Fibroblast of mammary gland (primary cell): ENCODE measurements at regions not wholly inside any gene's neighbourhood (a gene's known extent, or its start where the extent isn't known, plus 50 kb on each side); places are given as distances from the start of the nearest gene placed in this dataset.

Experiments
- DNase-seq: peaks from one replicate; pipeline ENCODE4 v3.0.0-alpha.2; 2010; ENCODE audit warnings: low read depth
- H3K4me3 ChIP-seq: 2 replicates; pipeline ENCODE4 v1.5.1; 2011; ENCODE audit warnings: low read depth, mild to moderate bottlenecking, low read length, moderate library complexity; ENCODE audit not compliant: control insufficient read depth
- TF ChIP-seq, protein P1 (sequence below): conservative IDR thresholded peaks from 2 replicates; pipeline ENCODE4 v1.5.1; 2011; ENCODE audit warnings: low read depth, low read length, inconsistent platforms; ENCODE audit not compliant: control insufficient read depth, insufficient read depth

DNA sequence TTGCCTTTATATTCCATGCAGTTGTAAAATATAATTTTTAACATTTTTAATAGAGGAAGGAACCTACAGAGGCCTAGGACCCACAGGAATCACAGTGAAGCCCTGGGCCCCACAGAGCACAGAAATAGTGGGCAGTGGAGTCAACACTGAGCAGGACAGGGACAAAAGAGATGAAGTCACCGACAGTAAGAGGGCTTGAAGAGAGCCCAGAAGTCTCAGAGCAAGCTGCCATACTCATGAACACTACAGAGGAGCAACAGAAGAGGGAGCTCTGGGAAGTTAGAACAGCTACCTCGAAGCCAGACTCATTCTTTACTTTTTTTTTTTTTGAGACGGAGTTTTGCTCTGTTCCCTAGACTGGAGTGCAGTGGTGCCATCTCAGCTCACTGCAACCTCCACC is 149.3 kb upstream of the TENM3 start:
- TF ChIP-seq, protein P1, sequence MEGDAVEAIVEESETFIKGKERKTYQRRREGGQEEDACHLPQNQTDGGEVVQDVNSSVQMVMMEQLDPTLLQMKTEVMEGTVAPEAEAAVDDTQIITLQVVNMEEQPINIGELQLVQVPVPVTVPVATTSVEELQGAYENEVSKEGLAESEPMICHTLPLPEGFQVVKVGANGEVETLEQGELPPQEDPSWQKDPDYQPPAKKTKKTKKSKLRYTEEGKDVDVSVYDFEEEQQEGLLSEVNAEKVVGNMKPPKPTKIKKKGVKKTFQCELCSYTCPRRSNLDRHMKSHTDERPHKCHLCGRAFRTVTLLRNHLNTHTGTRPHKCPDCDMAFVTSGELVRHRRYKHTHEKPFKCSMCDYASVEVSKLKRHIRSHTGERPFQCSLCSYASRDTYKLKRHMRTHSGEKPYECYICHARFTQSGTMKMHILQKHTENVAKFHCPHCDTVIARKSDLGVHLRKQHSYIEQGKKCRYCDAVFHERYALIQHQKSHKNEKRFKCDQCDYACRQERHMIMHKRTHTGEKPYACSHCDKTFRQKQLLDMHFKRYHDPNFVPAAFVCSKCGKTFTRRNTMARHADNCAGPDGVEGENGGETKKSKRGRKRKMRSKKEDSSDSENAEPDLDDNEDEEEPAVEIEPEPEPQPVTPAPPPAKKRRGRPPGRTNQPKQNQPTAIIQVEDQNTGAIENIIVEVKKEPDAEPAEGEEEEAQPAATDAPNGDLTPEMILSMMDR = no peak
- H3K4me3 ChIP-seq = no peak overlapping the region
- DNase-seq = no peak

- TF ChIP-seq, protein P1 = no peak
- H3K4me3 ChIP-seq = no peak overlapping the region
- DNase-seq = no peak
These were observed 141.6 kb upstream of the TENM3 start for GRCh38 chr4:182101618-182102017.

- no peak overlapping the region for H3K4me3 ChIP-seq
- no peak for DNase-seq
- TF ChIP-seq, protein P1 = no peak
These were observed 140.6 kb upstream of the TENM3 start for GRCh38 chr4:182102576-182102975.

DNA sequence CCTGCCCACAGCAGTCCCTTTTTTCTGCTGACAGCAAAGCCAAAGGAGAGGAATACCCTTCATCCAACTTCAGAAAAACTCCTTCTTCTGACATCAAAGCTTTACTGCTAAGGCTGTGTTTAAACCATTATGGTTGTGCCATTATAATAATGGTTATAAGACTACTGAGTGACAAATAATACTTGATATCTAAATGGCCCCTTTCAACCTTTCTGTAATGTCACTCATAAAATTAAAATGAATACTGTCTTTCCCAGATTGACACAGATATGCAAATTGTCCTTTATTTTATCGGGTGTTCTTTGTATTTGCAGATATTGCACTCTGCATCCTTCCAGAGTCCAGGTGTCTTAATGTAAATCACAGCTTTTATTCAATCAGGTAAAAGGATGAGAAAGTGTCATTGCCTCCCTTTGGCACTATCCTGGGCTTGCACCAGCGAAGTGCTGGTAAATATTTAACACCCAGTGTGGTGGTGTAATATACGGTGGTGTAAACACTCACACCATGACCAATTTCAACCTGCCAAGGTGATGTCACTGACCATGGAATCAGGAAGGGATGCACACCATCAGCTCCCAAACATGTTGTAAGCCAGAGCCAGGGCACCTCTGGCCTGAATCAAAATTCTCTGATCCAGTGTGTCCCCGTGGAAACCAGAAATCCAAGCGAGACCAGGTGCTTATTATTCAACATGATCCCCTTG is 139.4 kb upstream of the TENM3 start:
- H3K4me3 ChIP-seq = no peak overlapping the region
- TF ChIP-seq, protein P1 = no peak
- DNase-seq = no peak

GRCh38 chr4:182105416-182105815 is 137.8 kb upstream of the TENM3 start:
- no peak overlapping the region for H3K4me3 ChIP-seq
- DNase-seq = no peak
- TF ChIP-seq, protein P1 = no peak

DNA sequence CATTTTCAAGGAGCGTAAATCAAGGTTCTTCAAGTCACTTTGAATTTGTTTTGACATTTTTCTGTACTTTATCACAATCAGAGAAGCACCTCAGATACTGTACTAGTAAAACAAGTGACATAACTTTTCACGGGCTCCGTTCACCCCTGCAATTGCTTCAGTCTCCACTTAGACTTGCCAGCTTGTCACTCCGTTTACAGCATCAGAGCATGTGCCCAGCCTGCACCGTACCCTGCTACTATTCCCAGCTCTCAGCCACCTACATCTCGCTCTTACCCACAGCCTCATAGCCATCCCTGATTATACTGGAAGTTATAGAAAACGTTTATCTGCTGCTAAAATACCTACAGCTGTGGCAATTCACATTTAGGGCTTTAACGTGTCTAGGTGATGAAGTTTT is 135.3 kb upstream of the TENM3 start:
- H3K4me3 ChIP-seq = no peak overlapping the region
- DNase-seq = no peak
- TF ChIP-seq, protein P1 = no peak

DNA sequence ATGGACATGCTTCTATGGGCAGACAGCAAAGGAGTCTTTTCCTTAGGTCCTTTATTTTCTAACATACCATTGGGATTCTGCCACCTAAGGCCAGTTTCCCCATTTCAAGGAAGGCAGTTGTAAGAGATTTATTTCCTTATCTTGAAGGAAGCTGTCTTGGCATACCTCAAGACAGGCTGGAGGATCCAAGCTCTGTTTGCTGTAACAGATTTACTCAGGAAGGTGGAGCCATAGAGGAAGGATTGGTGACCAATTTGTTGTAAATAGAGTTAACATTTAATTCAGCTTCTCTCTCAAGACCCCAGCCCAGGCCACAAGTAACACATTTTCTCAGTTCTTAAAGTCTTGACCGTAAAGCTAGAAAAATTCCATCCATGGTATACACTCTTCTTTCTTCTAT is 131.6 kb upstream of the TENM3 start:
- TF ChIP-seq, protein P1 = no peak
- no peak for DNase-seq
- H3K4me3 ChIP-seq = no peak overlapping the region
